Stimulated activated CD4-positive, alpha-beta T cell treated with anti-CD3 and anti-CD28 coated beads, Interleukin-2, amount 100 ng/mL, for 48 hours (primary cell): ENCODE measurements at regions not wholly inside any gene's neighbourhood (a gene's known extent, or its start where the extent isn't known, plus 50 kb on each side); places are given as distances from the start of the nearest gene placed in this dataset.
"Not testable (repeated sequence)": the region's sequence is repeated elsewhere in the genome, so short reads cannot be mapped to it uniquely, and the experiment has no call there.

Experiments used
- DNase-seq, 2 donors: peaks; one replicate each; pipeline ENCODE4 v3.0.0-alpha.2; 2020

DNA sequence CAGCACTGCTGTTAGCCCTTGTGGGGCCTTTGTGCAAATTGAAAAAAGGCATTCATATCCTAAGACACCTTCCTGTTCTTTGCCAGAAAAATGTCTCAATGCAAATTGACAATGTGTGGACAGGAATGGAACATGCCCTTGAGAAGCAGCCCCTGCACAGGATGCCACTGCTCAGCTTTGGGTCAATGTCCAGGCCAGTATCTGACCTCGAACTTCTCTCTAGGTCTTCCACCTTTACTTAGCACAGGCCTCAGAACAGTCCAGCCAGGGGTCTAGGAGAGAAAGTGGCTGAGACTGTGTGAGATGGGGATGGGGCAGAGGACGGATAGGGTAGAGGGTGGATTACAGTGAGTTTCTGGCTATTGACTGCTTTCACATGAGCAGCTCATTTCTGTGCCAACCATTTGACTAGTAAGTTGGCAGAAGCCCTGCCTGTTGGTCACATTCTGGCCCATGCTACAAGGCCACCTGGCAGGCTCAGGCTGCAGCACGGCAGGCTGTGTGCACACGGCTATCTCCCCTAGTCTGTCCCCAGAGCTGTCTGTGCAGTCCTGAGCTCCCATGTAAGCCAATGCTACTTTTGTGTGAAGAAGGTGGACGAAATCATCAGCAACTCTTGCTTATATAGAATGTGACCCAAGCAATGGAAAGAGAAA is 254.5 kb upstream of the PLGLB1 start:
- DNase-seq = not testable (repeated sequence)

DNA sequence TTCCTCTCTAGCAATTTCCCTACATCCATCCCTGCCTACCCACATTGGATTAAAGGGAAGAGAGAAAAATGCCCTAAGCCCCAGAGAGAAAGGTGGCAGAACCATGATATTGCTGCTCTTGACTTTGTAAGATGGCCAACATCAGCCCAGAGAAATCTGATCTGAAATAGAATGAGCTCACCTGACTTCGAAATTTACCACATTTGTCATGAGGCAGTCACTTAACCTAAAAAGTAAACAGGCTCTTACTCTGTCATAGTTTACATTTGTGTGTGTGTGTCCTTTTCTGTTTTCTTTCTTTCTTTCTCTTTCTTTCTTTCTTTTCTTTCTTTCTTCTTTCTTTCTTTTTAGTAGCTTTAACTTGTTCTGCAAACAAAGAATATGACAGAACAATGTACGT is 255.0 kb upstream of the PLGLB1 start:
- DNase-seq = not testable (repeated sequence)

DNA sequence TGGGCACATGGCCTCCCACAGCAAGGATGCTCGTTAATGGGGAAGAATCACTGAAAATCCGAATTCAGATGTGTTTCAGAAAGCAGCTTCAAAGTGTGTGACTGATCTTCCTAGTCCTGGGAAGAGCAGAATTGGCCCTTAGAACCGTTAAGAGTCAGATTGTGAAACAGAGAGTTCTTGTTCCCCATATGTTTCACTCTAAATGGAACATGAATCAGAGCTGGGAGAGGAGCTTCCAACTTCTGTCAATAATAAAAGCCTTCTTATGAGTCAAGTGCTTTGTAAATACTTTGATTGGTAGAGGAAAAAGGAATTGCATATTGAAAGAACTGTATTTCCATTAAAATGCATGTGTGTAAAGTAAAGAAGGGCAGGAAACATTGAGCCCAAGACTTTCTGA is 256.1 kb upstream of the PLGLB1 start:
- DNase-seq = not testable (repeated sequence)

DNA sequence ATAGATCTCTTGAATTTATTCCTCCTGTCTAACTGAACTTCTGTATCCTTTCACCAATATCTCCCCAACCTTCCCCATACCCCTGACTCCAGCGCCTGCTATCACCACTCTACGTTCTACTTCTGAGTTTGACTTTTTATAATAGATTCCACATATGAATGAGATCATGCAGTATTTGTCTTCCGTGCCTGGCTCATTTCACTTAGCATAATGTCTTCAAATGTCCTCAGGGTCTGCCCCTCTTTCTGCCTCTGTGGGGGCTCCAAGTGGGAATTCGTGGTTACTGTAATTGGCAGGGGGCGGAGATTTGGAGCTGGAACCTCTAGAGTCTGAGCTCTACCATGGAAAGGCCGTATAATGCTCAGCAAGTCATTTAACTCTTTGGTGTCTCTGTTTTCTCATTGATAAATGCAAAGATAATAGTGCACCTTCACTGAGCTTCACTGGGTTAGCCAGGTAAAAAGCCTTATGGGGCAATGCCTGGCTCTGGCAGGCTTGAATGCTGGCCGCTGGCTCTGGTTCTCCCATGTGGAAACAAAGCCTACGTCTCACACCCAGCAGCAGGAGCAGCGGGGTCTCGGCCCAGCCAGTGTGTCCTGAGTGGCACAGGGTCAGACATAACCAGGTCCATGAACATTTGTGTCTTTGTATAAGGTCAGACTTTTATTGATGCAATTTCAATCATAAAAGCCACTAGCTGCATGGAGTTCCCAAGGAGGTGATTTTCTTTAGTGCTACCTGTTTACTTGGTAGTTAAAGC is 259.1 kb upstream of the PLGLB1 start:
- not testable (repeated sequence) for DNase-seq

DNA sequence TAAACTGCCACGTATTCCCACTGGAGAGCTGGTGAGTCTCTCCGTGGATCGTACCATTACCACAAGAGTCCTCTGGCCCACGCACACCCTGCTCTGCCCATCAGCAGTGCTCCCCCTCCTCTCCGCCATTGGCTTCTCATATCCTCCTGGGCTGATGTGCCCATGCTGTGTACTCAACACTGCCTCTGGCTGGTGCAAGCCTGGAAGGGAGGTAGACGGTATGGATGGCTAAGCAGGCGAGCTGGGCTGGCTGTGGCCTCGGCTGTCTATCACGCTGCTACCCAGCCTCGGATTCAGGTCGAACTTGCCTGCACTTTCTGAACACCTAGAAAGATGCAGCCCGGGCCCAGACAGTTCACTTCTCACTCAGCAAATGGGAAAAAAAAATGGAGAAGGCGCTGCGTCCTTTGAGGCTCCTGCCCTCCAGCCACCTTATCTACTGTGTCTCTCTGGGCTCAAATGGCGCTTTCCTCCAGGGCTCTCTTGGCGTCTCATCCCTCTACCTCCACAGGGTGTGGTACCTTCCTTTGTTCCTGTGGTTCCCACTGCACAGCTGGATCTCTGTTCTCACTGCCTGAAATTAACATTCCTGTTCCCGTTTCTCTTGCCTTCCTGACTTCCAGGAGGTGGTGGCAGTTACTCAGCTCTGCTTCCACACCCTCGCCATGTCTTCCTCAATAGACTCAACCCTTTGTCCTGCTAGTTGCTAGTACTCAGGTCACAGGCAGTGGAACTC is 262.3 kb upstream of the PLGLB1 start:
- DNase-seq = not testable (repeated sequence)

DNA sequence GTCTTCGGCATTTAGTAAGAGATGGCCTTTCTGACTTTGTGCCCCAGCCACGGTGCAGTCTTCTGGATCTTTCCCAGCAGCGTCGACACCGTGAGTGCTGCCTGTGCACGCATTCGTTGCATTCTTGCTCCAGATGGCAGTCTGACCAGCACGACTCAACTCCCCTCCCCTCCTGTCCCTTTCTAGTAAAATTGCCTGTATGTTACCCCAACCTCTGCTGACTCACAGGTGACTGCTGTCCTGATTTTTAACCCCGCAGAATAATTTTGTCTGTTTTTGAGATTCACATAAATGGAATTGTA is 262.8 kb upstream of the PLGLB1 start:
- not testable (repeated sequence) for DNase-seq

DNA sequence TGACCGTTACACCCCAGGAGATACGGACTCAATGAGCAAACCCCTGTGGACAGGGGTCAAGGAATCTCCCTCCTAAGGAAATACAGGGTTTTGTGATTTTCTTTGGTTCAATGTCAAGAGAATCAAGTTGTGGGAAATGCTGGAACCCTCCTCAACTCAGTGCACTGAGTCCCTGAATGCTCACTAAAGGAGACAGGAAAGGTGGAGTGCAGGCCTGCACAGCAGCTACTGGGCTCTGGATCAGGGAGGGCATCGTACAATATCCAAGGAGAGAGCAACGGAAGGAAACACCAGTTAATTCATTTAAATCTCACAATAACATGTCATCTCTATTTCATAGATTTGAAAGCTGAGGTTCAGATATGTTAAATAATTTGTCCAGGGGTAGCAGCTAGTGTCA is 263.5 kb upstream of the PLGLB1 start:
- DNase-seq = not testable (repeated sequence)

DNA sequence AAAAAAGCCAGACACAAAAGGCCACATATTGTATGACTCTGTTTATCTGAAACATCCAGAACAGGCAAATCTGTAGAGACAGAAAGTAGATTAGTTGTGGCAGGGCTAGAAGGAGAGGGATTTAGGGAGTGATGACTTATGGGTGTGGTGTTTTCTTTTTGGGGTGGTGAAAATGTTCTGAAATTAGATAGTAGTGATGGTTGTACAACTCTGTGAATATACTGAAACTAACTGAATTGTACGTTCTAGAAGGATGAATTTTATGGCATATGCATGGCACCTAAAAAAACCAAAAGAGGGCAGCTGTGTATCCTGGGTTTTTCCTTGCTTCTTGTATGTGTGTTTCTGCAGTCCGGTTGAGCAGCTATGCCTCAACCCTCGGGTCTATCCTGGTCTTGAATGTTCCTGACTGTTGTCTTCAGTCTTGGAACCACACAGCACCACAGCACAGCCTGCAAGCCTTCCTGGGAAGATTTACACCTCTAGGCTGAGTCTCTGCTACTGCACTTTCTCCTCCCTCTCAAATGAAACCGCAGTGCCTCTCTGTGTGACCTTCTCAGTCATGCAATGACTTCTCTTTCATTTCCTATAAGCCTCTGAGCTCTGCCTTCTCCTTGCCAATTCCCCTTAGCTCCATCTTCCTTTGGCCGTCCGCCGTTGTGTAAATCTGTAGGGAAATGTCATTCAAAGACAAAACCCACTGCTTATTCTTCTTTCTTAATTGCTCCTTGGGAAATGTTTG is 269.1 kb upstream of the PLGLB1 start:
- not testable (repeated sequence) for DNase-seq

DNA sequence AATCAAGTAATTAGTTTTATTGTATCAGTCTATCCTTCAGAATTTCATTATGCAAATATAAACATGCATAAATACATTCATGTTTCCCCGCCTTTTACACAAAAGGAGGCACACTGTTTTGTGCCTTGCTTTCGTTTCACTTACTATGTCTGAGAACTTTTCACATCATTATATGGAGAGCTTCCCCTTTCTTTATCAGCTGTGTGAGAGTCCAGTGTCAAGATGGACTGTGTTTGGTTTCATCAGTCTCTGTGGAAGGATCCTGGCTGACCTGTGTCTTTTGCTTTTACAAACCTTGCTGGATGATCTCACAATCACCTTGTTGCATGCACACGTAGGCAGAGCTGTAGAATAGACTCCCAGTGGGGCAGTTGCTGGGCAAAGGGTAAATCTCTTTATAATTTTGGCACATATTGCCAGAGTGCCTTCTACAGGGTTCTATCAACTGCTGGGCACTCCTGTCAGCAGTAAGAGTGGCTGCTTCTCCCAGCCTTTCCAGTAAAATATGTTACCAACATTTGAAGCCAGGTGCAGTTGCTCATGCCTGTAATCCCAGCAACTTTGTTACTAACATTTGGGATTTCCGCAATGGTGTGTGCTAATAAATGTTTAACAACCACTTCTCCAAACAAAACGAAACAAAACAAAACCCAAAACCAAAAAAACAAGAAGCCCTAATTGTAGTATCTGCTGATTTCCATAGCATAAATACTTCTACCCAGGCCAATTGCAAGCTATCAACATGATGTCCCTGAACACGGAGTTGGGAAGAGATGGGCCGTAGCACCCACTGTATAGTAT is 270.0 kb upstream of the PLGLB1 start:
- not testable (repeated sequence) for DNase-seq

DNA sequence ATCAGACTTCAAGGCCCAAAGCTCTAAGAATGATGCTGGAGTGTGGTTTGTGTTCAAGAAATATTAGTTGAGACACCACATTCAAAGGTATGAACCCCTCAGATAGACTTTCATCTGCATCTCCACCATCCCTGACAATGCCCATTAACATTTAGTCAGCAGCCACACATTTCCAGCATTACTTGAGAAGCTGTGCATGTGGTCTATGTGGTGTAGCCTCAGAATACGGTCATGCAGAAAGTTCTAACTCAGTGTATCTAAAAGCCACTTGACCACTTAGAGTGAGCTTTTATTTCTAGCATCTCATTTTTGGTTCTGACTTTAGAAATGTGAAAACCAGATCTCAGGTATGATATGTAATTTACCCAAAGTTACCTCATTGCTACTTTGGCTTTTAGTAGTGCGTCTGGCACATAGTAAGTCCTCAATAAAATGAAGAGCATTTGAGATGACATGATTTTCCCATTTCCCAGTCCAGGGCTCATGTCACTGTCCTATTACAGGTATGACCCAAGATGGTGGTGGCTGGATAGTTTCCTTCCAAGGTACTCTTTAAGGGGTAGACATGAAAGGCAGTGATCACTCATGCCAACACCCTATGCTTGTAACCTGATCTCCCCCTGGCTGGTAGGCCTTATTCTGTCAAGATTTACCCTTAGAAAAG is 272.4 kb upstream of the PLGLB1 start:
- DNase-seq = not testable (repeated sequence)

DNA sequence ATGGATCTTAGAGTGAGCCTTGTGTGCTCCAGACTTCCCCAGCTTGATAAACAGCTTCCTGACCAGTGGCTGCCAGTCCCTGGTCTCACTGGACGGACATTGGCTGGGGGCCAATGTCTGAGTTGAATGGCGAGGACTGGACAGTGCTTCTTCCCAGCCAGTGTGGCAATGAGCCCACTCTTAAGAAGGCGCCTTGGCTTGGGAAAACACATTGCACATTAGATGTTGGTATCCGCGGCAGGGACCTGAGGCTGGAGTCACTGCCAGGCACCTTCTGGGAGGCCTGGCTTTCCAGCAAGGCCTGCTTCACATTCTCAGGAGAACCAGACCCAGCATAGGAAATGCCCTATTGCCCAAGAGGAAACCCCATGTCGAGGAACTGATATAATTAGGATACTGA is 273.5 kb upstream of the PLGLB1 start:
- DNase-seq = not testable (repeated sequence)

DNA sequence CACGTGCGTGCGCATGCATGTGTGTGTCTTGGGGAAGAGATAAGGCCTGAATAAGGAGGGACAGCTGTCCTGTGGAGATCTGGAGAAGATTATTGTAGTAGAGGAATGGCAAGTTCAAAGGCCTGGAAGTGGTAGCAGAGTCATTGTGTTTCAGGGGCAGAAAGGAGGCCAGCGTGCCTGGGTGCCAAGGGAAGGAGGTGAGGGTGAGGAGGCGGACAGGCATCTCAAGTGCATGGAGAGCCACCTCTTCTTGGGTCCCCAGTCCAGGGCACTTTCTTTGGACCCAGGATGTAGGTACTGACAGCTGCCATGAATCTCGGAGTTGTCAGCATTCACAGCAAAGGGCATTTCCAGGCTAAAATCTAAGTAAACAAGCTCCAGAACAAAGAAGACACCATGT is 279.7 kb upstream of the PLGLB1 start:
- DNase-seq = not testable (repeated sequence)

DNA sequence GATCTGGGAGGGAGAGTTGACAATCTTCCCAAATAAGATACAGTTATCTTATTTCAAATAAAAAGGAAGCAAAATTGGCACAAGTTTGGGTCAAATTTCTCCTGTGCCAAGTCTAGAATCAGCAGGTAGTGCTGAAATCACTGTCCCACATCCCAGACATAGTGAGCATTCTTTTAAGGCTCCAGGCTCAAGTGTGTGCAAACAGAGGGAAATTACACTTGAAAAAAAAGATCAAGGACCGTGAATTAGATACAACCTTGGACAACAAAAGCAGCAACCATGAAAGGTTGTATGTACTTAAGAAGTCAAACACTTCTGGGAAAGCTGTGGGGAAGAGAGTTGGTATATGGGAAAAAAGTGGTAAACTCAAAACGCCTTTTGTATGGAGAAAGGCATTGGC is 280.2 kb upstream of the PLGLB1 start:
- DNase-seq = not testable (repeated sequence)

DNA sequence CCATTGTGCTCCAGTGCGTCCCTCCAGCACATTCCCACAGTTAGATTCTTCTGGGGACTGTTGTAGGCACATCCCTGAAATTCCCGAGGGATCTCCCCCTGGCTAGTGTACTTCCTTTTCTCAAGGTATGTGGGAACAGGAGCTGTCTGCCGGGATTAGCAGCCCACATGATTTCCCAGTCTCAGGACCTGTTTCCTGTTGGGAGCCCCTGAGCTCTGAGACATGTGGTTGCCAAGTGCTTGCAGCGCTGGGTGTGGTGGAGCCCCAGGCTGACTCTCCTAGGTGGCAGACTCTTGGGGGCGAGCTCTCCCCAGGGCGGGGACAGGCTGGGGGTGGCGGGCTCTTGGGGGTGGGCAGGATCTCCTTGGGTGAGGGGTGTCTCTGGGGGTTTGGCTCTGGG is 287.0 kb upstream of the PLGLB1 start:
- not testable (repeated sequence) for DNase-seq

DNA sequence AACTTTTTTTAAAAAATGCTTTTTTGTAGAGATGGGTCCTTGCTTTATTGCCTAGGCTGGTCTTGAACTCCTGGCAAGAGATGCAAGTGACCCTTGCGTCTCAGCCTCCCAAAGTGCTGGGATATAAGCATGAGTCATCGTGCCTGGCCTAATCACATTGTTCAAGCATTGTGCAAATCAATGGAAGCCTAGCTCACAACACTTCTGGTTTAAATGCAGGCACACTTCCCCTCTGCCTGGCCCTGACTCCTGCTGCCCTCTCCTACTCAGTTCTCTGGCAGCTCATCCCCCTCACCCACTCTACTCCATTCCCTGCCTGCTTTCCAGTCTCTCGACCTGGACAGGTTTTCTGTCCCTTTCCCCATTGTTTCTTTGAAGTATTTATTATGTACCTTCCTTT is 288.1 kb upstream of the PLGLB1 start:
- DNase-seq = not testable (repeated sequence)

DNA sequence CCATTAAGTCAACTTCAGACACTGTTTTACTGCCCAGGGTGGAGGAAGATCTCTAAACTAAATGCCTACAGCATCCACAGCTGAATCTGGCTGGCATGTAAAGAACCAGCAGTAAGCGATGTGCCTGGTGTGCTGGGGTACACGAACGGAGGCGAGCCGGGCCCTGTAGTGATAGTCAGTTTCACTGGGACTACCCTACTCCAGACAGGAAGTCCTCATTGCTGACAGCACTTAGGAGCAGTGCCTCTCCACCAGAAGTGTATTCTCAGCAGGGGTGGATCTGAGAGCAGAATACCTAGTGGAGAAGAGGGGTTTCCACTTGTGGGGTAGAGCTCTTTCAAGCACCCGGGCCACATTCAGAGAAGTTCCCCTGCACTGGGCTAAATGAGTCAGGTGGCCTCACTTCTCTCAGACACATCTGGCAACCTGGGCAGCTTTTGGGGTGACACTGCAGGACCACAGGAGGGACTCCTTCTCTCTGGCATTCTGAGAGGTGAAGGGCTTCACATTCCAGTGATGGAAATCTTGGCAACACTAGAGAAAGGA is 290.3 kb upstream of the PLGLB1 start:
- not testable (repeated sequence) for DNase-seq

DNA sequence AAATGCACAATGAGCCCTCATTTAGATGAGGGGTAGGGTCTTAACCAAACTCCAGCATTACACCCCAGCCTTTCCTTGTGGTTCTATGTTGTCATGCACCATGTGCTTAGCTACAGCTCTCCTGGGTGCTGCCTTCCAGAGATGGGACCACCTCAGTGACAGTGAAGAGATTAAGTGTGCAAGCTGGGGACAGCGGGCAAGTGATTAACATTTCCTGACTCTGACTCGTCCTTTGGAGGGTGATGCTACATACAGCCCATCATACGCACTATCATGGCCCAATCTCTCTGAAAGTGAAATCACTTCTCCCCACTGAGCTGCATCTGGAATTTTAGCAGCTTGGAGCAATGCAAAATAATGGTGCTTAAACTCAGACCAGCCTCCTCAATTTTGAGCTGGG is 293.0 kb upstream of the PLGLB1 start:
- not testable (repeated sequence) for DNase-seq

DNA sequence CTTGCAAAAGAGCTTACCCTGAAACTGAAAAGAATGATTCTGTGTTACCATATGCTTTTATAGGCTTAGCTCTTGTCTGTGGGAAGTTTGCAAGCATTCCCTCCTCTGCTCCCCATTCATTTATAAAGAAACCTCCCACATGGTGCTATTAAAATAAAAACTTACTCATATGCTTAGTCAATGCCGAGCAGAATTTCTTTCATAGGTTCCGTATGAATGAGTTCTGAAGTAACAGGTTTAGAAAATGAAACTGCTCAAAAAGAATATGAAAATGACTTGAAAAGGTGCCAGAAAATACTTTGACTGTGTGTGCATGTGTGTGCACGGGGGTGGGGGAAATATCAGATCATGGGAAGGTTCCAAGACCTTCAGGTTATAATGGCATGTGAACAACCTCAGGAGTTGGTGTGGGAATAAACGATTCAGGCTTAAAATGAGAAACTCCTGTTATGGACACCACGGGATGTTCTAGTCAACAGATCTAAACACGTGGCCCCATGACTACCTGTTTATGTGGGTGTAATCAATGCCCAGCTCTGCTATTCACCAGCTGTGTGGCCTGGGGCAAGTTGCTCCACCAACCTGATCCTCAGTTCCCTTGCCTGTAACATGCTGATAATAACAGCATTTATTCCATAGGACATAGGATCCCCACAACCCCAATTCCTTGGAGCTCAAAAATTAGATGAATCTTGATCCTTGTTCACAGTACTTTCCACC is 293.7 kb upstream of the PLGLB1 start:
- DNase-seq = not testable (repeated sequence)

DNA sequence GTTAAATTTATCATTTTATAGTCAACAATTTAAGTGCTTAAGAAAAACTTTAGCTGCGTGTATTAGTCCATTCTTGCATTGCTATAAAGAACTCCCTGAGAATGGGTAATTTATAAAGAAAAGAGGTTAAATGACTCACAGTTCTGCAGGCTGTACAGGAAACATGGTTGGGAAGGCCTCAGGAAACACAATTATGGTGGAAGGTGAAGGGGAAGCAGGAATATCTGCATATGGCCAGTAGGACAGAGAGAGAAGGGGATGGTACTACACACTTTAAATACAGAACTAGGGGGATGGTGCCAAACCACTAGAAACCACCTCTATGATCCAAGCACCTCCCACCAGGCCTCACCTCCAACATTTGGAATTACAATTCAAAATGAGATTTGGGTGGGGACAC is 295.5 kb upstream of the PLGLB1 start:
- not testable (repeated sequence) for DNase-seq

DNA sequence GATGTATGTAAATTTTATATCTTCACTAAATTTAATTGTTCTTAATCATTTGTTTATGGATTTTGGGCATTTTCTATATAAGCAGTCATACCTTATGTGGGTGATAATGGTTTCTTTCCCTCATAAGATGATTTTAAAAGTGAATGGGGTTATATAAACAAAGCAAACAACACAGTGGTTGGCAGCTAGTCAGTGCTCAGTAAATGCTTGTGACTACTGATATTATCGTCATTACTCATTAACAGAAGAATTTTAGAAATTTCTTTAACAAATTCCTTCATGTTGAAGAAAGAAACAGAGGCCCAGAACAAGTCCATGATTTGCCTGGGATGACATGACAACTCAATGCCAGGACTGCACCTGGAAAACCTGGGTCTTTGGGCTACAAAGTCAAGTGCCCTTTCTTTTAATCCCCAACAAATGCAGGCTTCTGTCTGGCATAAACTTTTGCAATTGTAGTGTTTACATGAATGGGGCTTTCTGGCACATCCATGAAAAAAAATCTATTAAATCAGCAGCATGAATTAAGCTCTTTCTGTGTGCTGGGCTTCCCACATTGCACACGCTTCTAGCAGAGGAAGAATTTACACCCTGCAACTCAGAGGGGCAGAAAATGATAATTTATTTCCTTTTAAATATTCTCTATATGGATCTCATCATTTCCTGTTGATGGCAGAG is 297.3 kb upstream of the PLGLB1 start:
- not testable (repeated sequence) for DNase-seq
